HG03103 (cell line): ENCODE measurements at regions not wholly inside any gene's neighbourhood (a gene's known extent, or its start where the extent isn't known, plus 50 kb on each side); places are given as distances from the start of the nearest gene placed in this dataset.

ENCODE experiments used
- ATAC-seq: cut with Tn5 transposase; IDR thresholded peaks from one replicate; pipeline ENCODE4 v1.9.1; 2021; ENCODE audit warnings: low read depth; ENCODE audit not compliant: unreplicated experiment

DNA sequence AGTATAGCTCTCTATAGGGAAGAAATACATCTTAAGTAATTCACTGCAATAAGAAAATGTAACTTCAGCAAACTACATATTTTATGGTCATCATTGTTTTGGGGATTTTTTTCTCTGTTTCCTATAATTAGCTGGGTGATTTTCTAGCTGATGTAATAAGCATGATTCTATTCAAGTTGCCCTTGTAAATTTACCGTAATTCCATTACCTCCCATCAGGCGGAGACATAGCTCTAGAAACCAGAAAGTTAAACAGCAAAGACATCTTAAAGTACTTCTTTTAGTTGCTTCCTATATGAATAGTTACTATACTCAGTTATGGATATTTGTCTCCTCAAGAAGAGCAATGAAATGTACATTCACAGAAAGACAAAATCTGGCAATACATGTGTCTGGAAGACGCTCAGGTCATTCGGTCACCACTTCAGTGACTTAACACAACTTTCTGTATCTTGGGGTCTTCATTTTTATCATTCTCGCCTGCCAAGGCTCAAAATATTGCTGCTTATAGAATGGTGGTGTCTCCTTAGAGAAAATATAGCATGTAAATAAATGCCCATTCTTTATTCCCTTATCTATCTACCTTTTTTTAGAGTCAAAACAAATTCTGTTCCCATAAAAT, 239.9 kb upstream of the ZC3H12C start:
- peak; percentile 74 for ATAC-seq

DNA sequence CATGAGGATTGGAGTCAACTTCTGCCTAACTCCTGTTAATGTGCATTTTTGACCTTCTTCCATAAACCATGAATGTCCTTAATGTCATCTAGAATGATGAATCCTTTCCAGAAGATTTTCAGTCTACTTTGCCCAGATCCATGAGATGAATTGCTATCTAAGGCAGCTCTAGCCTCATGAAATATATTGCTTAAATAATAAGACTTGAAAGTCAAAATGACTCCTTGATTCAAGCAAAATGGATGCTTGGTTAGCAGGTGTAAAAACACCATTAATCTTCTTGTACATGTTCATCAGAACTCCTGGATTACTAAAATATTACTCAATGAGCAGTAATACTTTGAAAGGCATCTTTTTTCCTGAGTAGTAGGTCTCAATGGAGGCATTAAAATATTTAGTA, 238.5 kb upstream of the ZC3H12C start:
- ATAC-seq: no peak

DNA sequence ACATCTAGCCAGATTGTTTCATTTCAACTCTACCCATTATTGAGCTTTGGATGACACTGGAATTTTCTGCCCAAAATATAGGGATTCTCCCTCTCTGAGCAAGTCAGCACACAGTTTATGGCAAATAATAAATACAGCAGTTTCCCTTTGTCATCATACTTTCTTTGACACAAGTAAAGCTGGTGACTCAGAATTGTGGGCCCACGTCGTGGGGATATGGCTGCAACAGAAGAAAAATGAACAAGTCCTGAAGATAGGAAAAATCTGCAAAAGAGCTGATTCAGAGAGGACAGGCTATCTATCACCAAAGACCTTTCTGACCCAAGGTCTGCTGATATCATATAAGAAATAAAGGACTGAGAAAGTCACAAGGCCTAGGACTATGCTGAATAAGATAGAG, 236.3 kb upstream of the ZC3H12C start:
- no peak for ATAC-seq

DNA sequence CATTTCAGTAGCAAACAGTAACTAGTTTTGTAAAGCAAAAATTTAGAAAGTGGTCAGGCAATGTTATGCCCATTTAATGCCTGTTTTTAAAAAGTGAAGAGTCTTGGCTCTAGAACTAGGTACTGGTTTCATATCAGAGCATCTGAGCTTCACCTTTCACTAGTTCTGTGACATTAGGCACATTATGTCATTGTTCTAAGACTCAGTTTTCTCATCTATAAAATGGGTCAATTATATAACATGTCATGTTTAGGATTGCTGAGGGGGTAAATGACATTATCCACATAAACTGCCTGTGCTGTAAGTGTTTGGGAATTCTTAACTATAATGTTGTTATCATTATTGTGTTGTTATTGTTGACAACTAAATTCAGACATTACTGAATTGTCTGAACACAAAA, 235.6 kb upstream of the ZC3H12C start:
- no peak for ATAC-seq

DNA sequence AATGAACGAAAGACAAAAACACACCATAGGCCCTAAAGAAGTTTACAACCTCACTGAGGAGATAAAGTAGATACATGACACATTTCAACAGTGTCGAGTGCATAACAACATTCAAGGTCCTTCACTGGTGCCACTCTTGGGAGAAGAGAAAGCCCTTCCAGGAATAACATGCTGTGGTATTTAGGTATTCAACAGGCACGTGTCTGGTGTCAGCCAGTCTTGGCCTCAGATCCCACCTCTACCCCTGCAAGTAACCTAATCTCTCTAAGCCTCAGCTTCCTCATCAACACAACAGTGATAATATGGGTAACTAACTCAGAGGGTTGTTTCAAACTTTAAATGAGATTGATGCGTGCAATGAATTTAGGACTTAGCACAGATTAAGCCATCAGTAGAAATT, 235.0 kb upstream of the ZC3H12C start:
- ATAC-seq: no peak

DNA sequence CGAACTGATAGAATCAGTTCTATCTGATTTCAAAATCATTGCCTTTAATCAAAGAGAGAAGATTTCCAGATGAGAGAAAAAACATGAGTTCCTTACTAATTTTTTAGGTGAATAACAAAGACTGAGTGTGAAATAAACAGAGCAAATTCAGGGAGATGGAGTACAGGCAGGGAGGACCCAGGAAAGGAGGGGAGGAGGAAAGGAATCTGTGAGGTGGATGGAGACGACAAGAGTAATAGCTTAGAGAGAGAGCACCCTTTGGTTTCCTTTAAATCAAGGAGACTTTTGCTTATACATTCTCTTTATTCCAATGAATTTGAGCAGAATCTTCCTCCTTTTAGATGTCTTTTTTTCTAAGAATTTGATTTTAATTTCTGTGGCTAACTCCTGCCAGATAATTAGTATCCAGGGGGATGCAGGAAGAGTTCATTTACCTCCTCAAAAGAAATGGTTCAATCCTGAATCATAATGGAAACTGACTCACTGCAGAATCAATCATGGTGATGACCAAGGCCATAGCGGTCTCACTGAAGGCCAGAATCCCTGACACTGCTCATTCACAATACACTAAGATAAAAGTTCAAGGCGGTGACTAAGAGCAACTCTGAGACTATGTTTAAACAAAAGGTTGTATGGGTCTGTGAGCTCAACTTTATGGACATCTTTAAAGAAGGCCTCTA, 234.0 kb upstream of the ZC3H12C start:
- ATAC-seq: no peak

DNA sequence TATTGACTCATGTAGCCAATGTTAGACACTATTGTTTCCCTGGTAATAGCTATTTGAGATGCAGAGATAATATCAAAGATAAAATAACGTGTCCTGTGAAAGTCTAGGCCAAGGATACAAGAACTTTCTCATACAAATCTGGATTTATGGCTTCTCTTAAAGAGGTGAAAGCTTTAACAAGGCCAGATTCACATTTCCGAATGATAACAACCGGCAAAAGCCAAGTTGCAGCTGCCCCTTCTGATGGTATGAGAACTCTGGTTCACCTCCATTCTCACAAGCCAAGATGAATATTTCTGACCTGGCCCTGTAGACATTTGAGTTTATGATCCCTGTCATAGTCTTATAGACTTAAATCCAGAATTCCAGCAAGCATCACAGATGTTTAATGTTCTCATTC, 230.4 kb upstream of the ZC3H12C start:
- no peak for ATAC-seq

DNA sequence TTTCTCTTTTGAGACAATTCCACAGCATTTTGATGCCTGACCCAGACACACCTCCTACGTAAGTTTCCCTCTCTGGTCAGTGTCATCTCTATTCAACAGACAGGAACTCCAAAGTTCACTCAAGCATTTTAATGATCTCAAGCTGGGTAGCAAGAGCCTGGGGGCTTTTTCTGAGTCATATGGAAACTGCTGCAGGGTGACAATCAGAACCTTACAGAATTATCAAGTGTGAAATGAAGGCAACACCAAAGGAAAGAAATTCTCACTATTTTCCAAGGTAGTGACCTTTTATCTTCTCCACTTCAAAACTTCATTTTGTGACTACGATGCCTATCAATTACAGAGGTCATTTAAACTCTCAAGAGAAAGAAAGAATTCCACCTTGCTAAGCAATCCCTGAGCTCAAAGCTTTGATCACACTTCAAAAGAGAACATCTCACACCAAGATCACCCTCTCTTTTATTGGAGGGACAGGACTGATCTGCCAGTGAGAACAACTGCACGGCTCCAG, 229.0 kb upstream of the ZC3H12C start:
- ATAC-seq: peak; percentile 97

DNA sequence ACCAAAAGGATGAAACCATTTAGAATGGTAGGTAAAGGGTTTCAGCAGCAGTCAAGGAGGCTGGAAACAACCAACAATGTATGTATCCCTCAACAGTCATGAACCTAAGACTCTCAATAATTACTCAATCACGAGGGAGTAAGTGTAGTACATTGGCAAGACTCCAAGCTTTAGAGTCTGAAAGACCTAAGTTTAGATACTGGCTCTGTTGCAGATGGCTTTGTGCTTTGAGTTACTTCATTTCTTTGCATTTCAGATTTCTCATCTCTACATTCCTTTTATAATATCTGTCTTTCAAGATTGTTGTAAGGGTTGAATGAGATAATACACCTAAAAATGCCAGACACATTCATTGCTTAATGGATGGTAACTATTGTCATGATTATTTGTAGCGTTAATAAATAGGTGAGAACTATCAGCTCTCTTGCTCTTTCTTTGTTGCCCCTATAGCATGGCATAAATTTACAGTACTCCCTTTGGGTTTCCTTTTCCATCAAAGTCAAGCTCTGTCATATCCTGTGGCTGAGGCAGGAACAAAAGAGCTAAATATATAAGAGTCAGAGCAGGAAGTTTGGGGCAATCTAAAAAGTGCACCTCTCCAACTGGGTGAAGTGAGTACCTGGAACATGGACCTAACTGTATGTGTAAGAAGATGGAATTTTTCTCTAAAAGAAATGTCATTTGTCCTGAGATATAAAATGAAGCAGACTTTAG, 228.2 kb upstream of the ZC3H12C start:
- peak; percentile 33 for ATAC-seq

DNA sequence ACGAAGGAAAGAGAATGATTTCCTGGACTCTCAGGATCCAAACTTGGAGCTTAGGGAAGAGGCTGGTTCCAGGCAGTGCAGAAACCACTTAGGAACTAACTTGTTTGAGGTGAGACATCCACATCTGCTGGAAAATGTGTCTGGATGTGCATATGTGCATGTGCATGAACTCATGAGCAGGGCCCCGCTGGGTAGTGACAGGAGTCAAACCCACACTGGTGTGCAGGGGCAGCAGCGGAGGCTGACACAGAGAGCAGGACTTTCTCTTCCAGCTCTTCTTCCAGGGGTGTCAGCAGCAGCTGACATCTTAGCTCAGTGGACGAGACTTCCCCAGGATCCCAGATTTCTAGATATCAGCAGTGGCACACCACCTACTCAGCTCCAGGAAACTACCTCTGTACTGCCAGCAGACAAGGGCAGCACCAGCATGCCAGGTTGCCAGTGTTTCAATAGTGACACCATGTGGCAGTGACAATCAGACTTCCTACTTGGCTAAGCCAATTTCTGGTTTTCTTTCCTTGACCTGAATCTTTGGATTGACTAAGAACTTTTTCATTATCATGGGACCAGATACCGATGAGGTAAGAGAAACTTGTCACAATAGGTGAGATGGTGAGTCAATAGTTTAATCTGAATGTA, 227.5 kb upstream of the ZC3H12C start:
- no peak for ATAC-seq

DNA sequence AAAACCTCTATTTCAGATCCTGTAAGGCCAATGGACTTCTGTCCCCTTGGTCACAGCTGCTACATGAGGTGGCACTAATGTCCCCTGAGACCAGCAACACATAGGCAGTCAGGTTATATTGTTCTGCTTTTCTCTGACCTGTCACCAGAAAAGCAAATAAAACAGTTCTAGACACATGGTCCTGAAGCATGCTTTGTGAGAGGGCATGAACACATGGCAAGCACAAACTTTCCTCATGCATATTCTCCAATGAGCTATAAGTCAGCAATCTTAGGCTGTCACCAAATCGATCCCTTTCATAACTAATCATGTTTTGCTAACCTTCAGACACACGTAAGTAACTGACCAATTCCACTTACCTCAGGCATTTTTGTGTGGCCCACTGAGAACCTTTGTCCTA, 225.4 kb upstream of the ZC3H12C start:
- no peak for ATAC-seq

DNA sequence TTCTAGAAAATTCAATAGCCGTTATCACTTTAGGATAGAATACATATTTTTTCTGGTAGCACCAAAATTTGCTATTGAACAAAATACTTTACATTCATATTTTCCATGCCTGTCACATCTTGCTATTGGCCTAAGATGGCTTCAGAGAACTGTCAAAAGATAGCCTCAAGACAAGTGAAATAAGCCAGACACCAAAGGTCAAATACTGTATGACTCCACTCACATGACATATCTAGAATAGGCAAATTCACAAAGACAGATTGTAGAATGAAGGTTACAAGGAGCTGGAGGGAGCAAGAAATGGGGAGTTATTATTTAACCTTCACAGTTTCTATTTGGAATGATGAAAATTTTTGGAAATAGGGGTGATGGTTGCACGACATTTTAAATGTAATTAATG, 223.7 kb upstream of the ZC3H12C start:
- ATAC-seq: no peak

DNA sequence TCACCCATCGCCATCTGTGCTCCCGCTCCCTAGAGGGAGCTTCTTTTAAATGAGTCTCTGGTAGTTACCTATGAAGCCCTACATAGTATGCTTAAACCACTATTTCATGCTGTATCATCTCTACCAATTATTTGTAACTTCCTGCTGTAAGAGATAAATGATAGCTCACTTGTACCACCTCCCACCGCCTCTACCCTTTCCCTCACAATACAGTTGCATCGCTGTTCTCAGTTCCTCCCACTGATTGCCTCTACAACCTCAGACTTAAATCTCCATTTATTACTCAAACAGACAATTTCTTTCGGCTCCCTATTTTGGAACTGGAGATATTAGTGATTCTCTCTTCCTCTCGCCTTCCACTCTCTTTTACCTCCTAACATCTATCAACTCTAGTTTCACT, 222.9 kb upstream of the ZC3H12C start:
- ATAC-seq: no peak

DNA sequence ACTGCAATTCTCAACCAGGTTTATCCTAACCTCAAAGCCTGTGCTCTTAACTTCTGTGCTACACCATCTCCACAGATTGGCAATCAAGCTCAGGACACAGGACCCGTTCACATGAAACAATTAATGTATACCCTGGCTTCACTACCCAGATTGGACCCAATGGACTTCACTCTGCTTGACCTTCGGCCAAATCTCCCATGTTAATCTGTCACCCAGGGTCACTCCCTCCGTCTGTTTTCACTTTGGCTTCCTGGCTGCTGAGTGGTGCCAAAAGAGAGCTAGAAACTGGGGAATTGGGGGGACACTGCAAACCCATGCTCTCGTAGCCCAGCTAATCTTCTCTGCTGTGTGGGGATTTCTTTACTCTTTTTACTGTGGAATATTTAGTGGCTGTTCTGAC, 216.1 kb upstream of the ZC3H12C start:
- no peak for ATAC-seq

DNA sequence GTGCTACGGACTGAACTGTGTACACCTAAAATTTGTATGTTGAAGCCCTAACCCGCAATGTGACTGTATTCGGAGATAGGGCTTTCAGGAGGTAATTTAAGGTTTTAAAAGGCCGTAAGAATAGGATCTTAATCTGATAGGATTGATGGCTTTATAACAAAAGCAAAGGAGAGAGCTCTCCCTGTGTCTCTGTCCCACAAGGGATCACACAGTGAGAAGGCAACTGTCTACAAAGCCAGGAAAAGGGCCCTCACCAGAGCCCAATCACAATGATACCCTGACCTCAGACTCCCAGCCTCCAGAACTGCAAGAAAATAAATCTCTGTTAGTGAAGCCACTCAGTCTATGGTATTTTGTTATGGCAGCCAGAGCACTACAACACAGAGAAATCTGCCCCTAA, 208.7 kb upstream of the ZC3H12C start:
- ATAC-seq: no peak

DNA sequence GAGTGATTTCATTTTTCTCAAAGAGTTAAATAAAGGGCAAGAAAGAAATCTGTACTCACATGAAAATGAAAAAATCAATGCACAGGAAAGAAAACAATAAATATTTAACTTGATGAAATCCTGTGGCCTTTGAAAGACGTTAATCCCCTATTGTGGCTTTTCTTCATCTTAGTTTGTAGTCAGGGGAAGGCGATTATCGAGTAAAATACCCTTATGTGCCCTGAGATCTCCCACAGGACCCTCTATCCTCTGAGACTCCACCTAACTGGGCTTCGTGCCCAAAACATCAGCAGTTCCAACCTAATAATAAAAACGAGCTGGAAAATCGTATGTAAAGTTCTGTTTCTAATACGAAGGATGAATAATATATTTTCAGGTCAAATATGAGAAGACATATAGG, 208.2 kb upstream of the ZC3H12C start:
- no peak for ATAC-seq

DNA sequence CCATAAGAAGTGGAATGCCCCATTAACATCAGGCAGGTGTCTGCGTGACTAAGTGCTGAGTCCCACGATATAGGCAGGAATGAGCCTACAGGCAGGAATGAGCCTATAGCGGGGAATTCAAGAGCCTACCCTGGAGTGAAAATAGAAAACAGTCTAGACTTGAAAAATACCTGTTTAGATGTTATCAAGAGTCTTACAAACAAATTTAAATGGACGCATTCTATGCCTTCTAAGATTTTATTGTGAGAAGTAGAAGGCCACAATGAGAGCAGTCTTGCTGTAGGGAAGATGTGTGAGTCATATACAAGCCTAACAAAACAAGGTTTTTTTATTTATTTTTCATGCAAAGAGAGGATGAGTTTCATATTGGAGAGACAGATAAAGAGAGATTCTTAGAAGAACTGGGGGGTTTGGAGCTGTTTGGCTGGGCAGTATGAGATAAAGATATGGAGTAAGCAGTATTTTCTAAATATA, 200.8 kb upstream of the ZC3H12C start:
- ATAC-seq: no peak

DNA sequence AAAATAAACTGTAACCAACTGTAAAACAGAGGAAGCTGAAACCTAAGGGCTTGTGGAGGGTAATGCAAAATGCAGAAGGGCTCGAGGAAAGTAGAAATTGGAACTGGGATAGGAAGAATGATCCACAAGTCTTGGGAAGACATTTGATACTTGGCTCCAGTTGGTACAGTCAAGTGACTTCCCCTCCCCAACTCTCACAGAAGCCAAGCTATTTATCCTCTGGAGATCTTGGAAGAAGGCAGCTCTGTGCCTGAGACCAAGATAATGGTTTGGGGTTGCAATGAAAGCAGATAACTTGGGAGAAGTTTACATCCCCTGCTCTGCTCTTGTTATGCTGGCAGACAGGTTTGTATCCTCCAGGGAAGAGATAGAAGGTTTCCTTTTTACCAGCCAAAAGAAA, 198.9 kb upstream of the ZC3H12C start:
- ATAC-seq: no peak

DNA sequence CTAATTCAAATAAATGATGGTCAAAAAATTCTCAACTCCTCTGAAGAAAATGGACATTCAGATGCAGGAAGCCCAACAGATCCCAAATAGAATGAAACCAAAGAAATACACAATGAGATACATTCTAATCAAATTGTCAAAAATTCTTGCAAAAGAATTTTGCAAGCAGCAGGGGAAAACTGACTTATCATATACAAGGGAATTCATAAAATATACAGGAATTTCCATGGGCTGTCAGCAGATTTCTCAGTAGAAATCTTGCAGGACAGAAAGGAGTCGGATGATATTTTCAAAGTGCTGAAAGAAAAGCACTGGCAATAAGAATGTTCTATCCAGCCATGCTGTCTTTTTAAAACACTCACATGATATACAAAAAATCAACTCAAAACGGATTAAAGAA, 194.6 kb upstream of the ZC3H12C start:
- ATAC-seq: no peak

DNA sequence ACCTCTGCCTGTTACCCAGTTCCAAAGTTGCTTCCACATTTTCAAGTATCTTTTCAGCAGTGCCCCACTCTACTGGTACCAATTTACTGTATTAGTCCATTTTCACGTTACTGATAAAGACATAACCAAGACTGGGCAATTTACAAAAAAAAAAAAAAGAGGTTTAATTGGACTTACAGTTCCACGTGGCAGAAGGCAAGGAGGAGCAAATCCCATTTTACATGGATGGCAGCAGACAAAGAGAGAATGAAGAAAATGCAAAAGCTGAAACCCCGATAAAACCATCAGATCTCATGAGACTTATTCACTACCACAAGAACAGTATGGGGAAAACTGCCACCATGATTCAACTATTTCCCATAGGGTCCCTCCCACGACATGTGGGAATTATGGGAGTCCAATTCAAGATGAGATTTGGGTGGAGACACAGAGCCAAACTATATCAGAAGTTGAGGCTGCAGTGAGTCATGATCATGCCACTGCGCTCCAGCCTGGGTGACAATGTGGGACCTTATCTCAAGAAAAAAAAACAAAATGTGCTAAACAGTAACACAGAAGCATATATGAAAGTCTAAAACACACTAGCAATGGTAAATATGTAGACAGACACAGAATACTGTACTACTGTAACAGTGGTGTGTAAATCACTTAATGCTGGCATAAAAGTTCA, 190.3 kb upstream of the ZC3H12C start:
- no peak for ATAC-seq

DNA sequence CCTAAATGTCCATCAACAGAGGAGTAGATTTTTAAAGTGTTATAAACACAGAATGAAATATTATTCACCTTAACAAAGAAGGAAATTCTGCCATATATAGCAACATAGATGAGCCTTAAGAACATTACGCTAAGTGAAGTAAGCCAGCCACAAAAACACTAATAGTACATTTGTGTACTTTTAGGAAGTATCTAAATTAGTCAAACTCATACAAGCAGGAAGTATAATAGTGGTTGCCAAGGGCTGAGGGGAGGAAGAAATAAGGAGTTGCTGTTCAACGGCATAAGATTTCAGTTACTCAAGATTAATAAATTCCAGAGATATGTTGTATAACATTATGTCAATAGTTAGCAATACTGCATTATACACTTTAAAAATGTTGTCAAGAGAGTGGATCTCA, 181.7 kb upstream of the ZC3H12C start:
- peak; percentile 59 for ATAC-seq
